Gastroesophageal sphincter (tissue), 3 donors: ENCODE measurements at regions not wholly inside any gene's neighbourhood (a gene's known extent, or its start where the extent isn't known, plus 50 kb on each side); places are given as distances from the start of the nearest gene placed in this dataset.

Experiments
- CTCF ChIP-seq, 4 experiments: fragments of 200-600 bp in 2 of 4; fragments of 450-650 bp in 2 of 4; sonication (generic) in 1 of 4; IDR thresholded peaks; one replicate each; pipeline ENCODE4 v1.5.1; 2017 to 2019; ENCODE audit warnings: antibody characterized with exemption in 4 of 4, mild to moderate bottlenecking in 2 of 4, moderate library complexity in 2 of 4
- POLR2A ChIP-seq, 2 donors: fragments of 450-650 bp; IDR thresholded peaks; one replicate each; pipeline ENCODE4 v1.6.1; 2017; ENCODE audit warnings: antibody characterized with exemption in 2 of 2, mild to moderate bottlenecking in 2 of 2, moderate library complexity in 1 of 2
- POLR2AphosphoS5 ChIP-seq: sonication (generic); formaldehyde crosslinking; IDR thresholded peaks from one replicate; pipeline ENCODE4 v1.6.1; 2017; ENCODE audit warnings: antibody characterized with exemption

GRCh38 chr4:62517716-62518115 is 1317.6 kb downstream of the ADGRL3 start:
- TF ChIP-seq CTCF (IDR thresholded peaks at IDR 0.05) (no peak), POLR2AphosphoS5 (no peak), POLR2A (IDR thresholded peaks at IDR 0.05) (no peak)
